ENCODE measurements at regions not wholly inside any gene's neighbourhood (a gene's known extent, or its start where the extent isn't known, plus 50 kb on each side); places are given as distances from the start of the nearest gene placed in this dataset.
A peak's percentile ranks its signal among the peaks of the same experiment; 100 is the strongest.

DNA sequence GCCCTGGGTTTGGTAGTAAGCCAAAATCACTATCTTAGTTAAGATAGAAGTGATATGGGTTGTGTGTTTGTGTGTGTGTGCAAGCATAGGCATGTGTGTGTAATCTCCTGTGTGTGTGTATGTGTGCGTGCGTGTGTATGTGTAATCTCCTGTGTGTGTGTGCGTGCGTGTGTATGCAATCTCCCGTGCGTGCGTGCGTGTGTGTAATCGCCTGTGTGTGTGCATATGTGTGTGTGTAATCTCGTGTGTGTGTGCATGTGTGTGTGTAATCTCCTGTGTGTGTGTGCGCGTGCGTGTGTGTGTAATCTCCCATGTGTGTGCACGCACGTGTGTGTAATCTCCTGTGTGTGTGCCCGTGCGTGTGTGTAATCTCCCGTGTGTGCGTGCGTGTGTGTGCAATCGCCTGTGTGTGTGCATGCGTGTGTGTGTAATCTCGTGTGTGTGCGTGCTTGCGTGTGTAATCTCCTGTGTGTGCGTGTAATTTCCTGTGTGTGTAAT lies 219.3 kb upstream of the GGTLC1 start:
- Mint-ChIP-seq H3K27me3 (ENCODE audit: low read depth in 3 of 3) (peaks cover 11 to 20% (median 14%) of the 10 kb centered on the region in 3 donors), H3K27ac (no peak overlapping the region), H3K9me3 (peaks cover 0 to 1% (median 0%) of the 10 kb centered on the region in 6 donors), H3K36me3 (peaks cover 0 to 3% (median 0%) of the 10 kb centered on the region in 3 donors), H3K4me1 (peaks cover 0 to 2% of the 10 kb centered on the region in 2 donors), H3K4me3 (no peak overlapping the region)
- DNase-seq: no peak

GRCh38 chr20:24206995-24207394 lies 218.4 kb upstream of the GGTLC1 start:
- peaks cover 0 to 3% (median 0%) of the 10 kb centered on the region in 3 donors for H3K36me3 Mint-ChIP-seq
- H3K4me1 Mint-ChIP-seq: no peaks in the 10 kb centered on the region
- peaks cover 0 to 1% (median 0%) of the 10 kb centered on the region in 6 donors for H3K9me3 Mint-ChIP-seq
- peaks cover 9 to 13% (median 9%) of the 10 kb centered on the region in 3 donors for H3K27me3 Mint-ChIP-seq (ENCODE audit: low read depth in 3 of 3)
- no peak overlapping the region for H3K4me3 Mint-ChIP-seq
- no peak for DNase-seq
- no peak overlapping the region for H3K27ac Mint-ChIP-seq

GRCh38 chr20:24203526-24204183 lies 215.1 kb upstream of the GGTLC1 start:
- DNase-seq: no peak
- Mint-ChIP-seq H3K4me1 (no peaks in the 10 kb centered on the region), H3K36me3 (peaks cover 0 to 3% (median 0%) of the 10 kb centered on the region in 3 donors), H3K9me3 (peaks cover 0 to 1% (median 0%) of the 10 kb centered on the region in 6 donors), H3K27ac (no peak overlapping the region), H3K4me3 (no peak overlapping the region), H3K27me3 (ENCODE audit: low read depth in 3 of 3) (peaks cover 3 to 6% (median 5%) of the 10 kb centered on the region in 3 donors)

DNA sequence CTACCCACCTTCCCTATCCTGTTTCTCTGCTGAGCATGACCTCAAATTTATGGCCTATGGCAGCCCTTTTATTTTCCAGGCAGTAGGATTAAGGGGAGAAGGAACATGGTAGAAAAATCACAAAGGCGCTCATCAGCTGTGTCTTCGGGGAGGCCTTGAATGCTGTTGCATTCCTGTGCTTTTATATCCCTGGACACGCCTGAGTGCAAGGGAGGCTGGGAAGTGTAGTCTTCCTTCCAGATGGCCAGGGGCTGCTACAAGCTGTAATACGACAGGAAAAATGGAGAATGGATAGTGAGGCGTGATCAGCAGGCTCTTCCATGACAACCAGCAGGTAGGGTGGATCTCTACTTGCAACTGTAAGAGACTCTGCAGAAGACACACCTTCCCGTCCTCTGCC lies 210.9 kb upstream of the GGTLC1 start:
- no peak overlapping the region for H3K27ac Mint-ChIP-seq
- no peaks in the 10 kb centered on the region for H3K4me1 Mint-ChIP-seq
- H3K9me3 Mint-ChIP-seq: no peaks in the 10 kb centered on the region
- peaks cover 2 to 6% (median 5%) of the 10 kb centered on the region in 3 donors for H3K27me3 Mint-ChIP-seq (ENCODE audit: low read depth in 3 of 3)
- H3K4me3 Mint-ChIP-seq: no peak overlapping the region
- peaks cover 0 to 2% (median 0%) of the 10 kb centered on the region in 3 donors for H3K36me3 Mint-ChIP-seq
- DNase-seq: no peak

DNA sequence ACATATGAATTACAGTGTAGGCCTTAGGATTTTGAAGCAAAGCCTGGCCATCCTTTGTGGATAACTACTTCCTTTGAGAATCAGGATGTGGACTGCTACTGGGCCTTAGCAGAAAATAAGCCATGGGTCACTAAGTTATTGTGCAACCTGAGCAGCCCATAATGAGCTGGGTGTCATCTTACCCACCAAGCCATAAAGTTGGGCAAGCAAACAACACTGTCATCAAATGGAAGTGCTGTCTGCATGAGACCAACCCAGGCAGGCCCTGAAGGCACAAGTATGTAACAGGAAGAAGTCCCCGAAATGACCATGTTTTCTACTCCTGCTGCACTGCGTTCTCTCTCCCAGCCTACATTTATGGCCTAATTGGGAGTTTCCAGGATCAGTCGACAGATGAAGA lies 205.6 kb upstream of the GGTLC1 start:
- Mint-ChIP-seq H3K36me3 (peaks cover 0 to 6% (median 0%) of the 10 kb centered on the region in 3 donors), H3K27ac (no peak overlapping the region), H3K4me3 (no peak overlapping the region), H3K4me1 (no peaks in the 10 kb centered on the region), H3K9me3 (peaks cover 3 to 17% (median 7%) of the 10 kb centered on the region in 6 donors), H3K27me3 (ENCODE audit: low read depth in 3 of 3) (peaks cover 0 to 7% (median 2%) of the 10 kb centered on the region in 3 donors)
- no peak for DNase-seq

- Mint-ChIP-seq H3K4me1 (no peaks in the 10 kb centered on the region), H3K9me3 (peaks cover 3 to 17% (median 7%) of the 10 kb centered on the region in 6 donors), H3K4me3 (no peak overlapping the region), H3K27ac (no peak overlapping the region), H3K27me3 (ENCODE audit: low read depth in 3 of 3) (peaks cover 0 to 2% (median 2%) of the 10 kb centered on the region in 3 donors), H3K36me3 (peaks cover 0 to 6% (median 0%) of the 10 kb centered on the region in 3 donors)
- no peak for DNase-seq
These were observed 202.3 kb upstream of the GGTLC1 start for GRCh38 chr20:24190905-24191304.

- Mint-ChIP-seq H3K9me3 (peaks cover 3 to 12% (median 6%) of the 10 kb centered on the region in 6 donors), H3K4me1 (no peaks in the 10 kb centered on the region), H3K27ac (no peak overlapping the region), H3K27me3 (ENCODE audit: low read depth in 3 of 3) (peaks cover 0 to 2% (median 0%) of the 10 kb centered on the region in 3 donors), H3K4me3 (no peak overlapping the region), H3K36me3 (peaks cover 0 to 3% (median 0%) of the 10 kb centered on the region in 3 donors)
- no peak for DNase-seq
These were observed 197.2 kb upstream of the GGTLC1 start for GRCh38 chr20:24185791-24186190.

DNA sequence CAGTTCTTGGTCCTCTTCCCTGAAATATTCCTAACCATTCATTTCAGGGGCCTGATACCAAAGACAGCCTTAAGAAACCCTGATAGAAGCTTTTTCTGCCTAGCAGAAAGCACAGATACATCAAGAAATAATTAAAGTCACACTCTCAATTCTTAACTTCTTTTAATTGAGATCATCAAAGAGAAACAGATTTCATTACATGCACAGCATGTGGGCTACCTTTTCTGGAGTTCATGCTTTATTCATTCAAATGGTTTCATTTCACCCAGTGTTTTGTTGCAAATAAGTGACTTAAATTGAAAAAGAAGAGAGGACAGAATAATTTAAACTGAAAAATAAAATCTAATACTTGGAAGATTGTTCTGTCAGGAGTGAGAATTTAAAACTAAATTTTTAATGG lies 192.6 kb upstream of the GGTLC1 start:
- H3K4me1 Mint-ChIP-seq: no peaks in the 10 kb centered on the region
- H3K9me3 Mint-ChIP-seq: no peaks in the 10 kb centered on the region
- H3K4me3 Mint-ChIP-seq: no peak overlapping the region
- no peak overlapping the region for H3K27ac Mint-ChIP-seq
- DNase-seq: no peak
- H3K36me3 Mint-ChIP-seq: no peaks in the 10 kb centered on the region
- H3K27me3 Mint-ChIP-seq (ENCODE audit: low read depth in 3 of 3): peaks cover 0 to 3% (median 0%) of the 10 kb centered on the region in 3 donors

- no peak for DNase-seq
- H3K27ac Mint-ChIP-seq: no peak overlapping the region
- H3K9me3 Mint-ChIP-seq: peaks cover 6 to 23% (median 20%) of the 10 kb centered on the region in 6 donors
- peaks cover 6 to 16% (median 13%) of the 10 kb centered on the region in 3 donors for H3K36me3 Mint-ChIP-seq
- H3K4me1 Mint-ChIP-seq: no peaks in the 10 kb centered on the region
- peaks cover 5 to 14% (median 9%) of the 10 kb centered on the region in 3 donors for H3K27me3 Mint-ChIP-seq (ENCODE audit: low read depth in 3 of 3)
- no peak overlapping the region for H3K4me3 Mint-ChIP-seq
These were observed 180.7 kb upstream of the GGTLC1 start for GRCh38 chr20:24169256-24169655.

DNA sequence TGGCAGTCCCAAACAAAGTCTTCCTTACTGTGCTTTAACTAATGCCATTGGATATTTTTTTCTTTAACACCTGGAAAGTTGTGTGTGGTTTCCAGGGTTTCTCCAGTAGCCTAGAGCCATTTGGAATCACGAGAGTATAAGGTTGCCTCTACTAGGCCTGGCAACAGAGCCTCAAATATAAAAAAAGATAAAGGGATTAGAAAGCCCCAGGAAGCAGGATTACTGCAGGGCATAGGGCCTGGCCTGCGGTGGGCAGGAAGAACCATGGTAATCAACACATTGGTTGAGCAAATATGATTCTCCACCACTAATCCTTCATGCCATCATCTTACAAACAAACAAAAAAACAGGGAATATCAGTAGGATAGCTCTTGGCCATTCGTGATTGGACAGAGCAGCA lies 177.8 kb upstream of the GGTLC1 start:
- no peak for DNase-seq
- Mint-ChIP-seq H3K4me3 (no peak overlapping the region), H3K36me3 (peaks cover 0 to 2% (median 1%) of the 10 kb centered on the region in 3 donors), H3K9me3 (peaks cover 0 to 1% (median under 1%) of the 10 kb centered on the region in 6 donors), H3K27me3 (ENCODE audit: low read depth in 3 of 3) (peaks cover under 1 to 1% (median under 1%) of the 10 kb centered on the region in 3 donors), H3K27ac (no peak overlapping the region), H3K4me1 (peaks cover 1 to 3% of the 10 kb centered on the region in 2 donors)

DNA sequence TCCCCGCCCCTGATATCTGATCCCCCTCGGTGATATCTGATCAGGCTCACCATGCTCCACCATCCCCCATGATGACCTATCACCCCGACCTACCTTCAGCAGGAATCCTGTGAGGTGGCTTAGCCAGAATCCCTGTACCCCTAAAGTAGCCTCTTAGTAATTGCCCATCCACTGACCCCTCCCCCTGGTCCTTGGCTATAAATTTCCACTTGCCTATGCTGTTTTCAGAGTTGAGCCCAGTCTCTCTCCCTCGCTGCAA lies 177.5 kb upstream of the GGTLC1 start:
- Mint-ChIP-seq H3K4me1 (peaks cover 4 to 7% of the 10 kb centered on the region in 2 donors), H3K27me3 (ENCODE audit: low read depth in 3 of 3) (peaks cover 0 to 1% (median 0%) of the 10 kb centered on the region in 3 donors), H3K27ac (peak overlapping the region in 1 of 6 donors; percentile 31), H3K36me3 (no peaks in the 10 kb centered on the region), H3K4me3 (no peak overlapping the region), H3K9me3 (no peaks in the 10 kb centered on the region)
- DNase-seq: no peak

- Mint-ChIP-seq H3K27me3 (ENCODE audit: low read depth in 3 of 3) (peaks cover 0 to 1% (median 0%) of the 10 kb centered on the region in 3 donors), H3K9me3 (no peaks in the 10 kb centered on the region), H3K4me1 (peaks cover 9 to 12% of the 10 kb centered on the region in 2 donors), H3K4me3 (no peak overlapping the region), H3K27ac (peak overlapping the region in 1 of 6 donors; percentile 33), H3K36me3 (no peaks in the 10 kb centered on the region)
- no peak for DNase-seq
These were observed 176.9 kb upstream of the GGTLC1 start for GRCh38 chr20:24165301-24166122.

DNA sequence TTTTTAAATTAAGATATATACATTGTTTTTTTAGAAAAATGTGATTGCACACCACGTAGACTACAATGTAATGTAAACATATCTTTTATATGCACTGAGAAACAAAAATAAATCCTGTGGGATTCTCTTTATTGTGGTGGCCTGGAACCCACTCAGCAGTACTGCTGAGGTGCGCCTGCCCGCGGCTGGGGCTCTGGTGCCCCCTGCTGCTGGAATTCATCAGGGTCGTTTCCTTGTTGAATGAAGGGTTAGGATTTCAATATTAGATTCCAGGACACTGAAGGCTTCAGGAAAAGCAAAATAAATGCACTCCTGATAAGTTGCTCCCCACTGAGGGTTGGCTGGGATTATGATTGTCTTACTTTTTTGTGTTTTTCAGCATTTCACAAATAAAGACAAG lies 175.8 kb upstream of the GGTLC1 start:
- Mint-ChIP-seq H3K9me3 (no peaks in the 10 kb centered on the region), H3K4me1 (peaks cover 11 to 14% of the 10 kb centered on the region in 2 donors), H3K4me3 (no peak overlapping the region), H3K27ac (peak overlapping the region in 1 of 6 donors; percentile 32), H3K36me3 (no peaks in the 10 kb centered on the region), H3K27me3 (ENCODE audit: low read depth in 3 of 3) (peaks cover 0 to 1% (median 0%) of the 10 kb centered on the region in 3 donors)
- DNase-seq: peak; percentile 27 to 58 (median 39)

DNA sequence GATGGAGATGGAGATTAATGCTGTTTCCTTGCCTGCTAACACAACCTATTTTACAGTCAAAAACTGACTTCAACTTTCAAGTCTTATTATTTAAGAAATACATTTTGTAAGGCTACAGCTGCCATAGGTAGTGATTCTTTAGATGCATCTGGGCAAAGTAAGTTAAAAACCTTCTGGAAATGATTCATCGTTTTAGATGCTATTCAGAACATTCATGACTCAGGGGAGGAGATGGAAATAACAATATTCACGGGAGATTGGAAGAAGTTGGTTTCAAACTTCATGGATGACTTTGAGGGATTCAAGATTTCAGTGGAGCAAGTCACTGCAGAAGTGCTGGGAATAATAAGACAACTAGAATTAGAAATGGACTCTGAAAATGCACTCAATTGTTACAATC lies 174.9 kb upstream of the GGTLC1 start:
- Mint-ChIP-seq H3K4me3 (no peak overlapping the region), H3K27ac (peak overlapping the region in 2 of 6 donors; percentile 32 to 78), H3K9me3 (no peaks in the 10 kb centered on the region), H3K4me1 (peaks cover 11 to 14% of the 10 kb centered on the region in 2 donors), H3K36me3 (no peaks in the 10 kb centered on the region), H3K27me3 (ENCODE audit: low read depth in 3 of 3) (peaks cover 0 to 1% (median 0%) of the 10 kb centered on the region in 3 donors)
- no peak for DNase-seq
